Natural killer cell (primary cell): ENCODE measurements at regions not wholly inside any gene's neighbourhood (a gene's known extent, or its start where the extent isn't known, plus 50 kb on each side); places are given as distances from the start of the nearest gene placed in this dataset.
"Not testable (repeated sequence)": the region's sequence is repeated elsewhere in the genome, so short reads cannot be mapped to it uniquely, and the experiment has no call there.

Experiments used
- ATAC-seq, 3 donors: fragments of 150-1000 bp in 2 of 3; fragments of 200-7000 bp in 1 of 3; cut with Tn5 transposase; 1 replicate in 1 of 3; 2 replicates in 2 of 3; pipeline ENCODE4 v1.10.0; 2021; ENCODE audit warnings: mild to moderate bottlenecking in 2 of 3, moderate library complexity in 2 of 3
- DNase-seq, 2 donors: peaks; one replicate each; pipeline versions ENCODE4 v3.0.0 to v3.0.0-alpha.2; 2013 to 2021; ENCODE audit warnings: mixed read lengths in 1 of 2
- H3K27ac ChIP-seq: one replicate; pipeline ENCODE4 v1.5.1; 2013; ENCODE audit warnings: mild to moderate bottlenecking, low read length
- H3K27me3 ChIP-seq: one replicate; pipeline ENCODE4 v1.6.1; 2013; ENCODE audit warnings: low read length; ENCODE audit not compliant: control insufficient read depth, insufficient read depth
- H3K36me3 ChIP-seq: one replicate; pipeline ENCODE4 v1.6.1; 2013; ENCODE audit warnings: low read length; ENCODE audit not compliant: control insufficient read depth, insufficient read depth
- H3K4me1 ChIP-seq: one replicate; pipeline ENCODE4 v1.6.1; 2013; ENCODE audit warnings: low read length; ENCODE audit not compliant: control insufficient read depth, insufficient read depth
- H3K4me3 ChIP-seq: one replicate; pipeline ENCODE4 v1.5.1; 2013; ENCODE audit warnings: low read length
- H3K9me3 ChIP-seq: one replicate; pipeline ENCODE4 v1.6.1; 2013; ENCODE audit warnings: low read length; ENCODE audit not compliant: control insufficient read depth, insufficient read depth
- H3K27ac Mint-ChIP-seq, 2 donors: one replicate each; pipeline ENCODE4 v1.8.0; 2022; ENCODE audit warnings: mild to moderate bottlenecking in 2 of 2, mixed read lengths in 2 of 2, moderate library complexity in 1 of 2
- H3K27me3 Mint-ChIP-seq, 2 donors: one replicate each; pipeline ENCODE4 v1.8.0; 2022; ENCODE audit warnings: low read depth in 2 of 2, mixed read lengths in 2 of 2
- H3K36me3 Mint-ChIP-seq: one replicate; pipeline ENCODE4 v1.8.0; 2022; ENCODE audit warnings: mixed read lengths
- H3K4me1 Mint-ChIP-seq, 2 donors: one replicate each; pipeline ENCODE4 v1.8.0; 2022; ENCODE audit warnings: mixed read lengths in 2 of 2
- H3K4me3 Mint-ChIP-seq: one replicate; pipeline ENCODE4 v1.8.0; 2022; ENCODE audit warnings: mild to moderate bottlenecking, moderate library complexity, mixed read lengths
- H3K9me3 Mint-ChIP-seq, 2 donors: one replicate each; pipeline ENCODE4 v1.8.0; 2022; ENCODE audit warnings: mixed read lengths in 2 of 2
- whole genome bisulfite sequencing: methylation state at CpG from one replicate; pipeline ENCODE4 v1.1.7; 2013; ENCODE audit warnings: missing lambda C conversion rate; ENCODE audit not compliant: insufficient coverage; 5-methylcytosine and 5-hydroxymethylcytosine counted together
- intact Hi-C: fragments of 100-400 bp; cut with micrococcal nuclease; formaldehyde crosslinking; loops from one replicate; pipeline ENCODE4 v1.14.2; 2022

- ATAC-seq, H3K27me3 Mint-ChIP-seq, H3K27ac Mint-ChIP-seq, H3K4me3 Mint-ChIP-seq, H3K27ac ChIP-seq, H3K9me3 Mint-ChIP-seq, H3K4me1 ChIP-seq, DNase-seq, H3K27me3 ChIP-seq, intact Hi-C loops, H3K4me1 Mint-ChIP-seq, H3K9me3 ChIP-seq, H3K4me3 ChIP-seq, H3K36me3 Mint-ChIP-seq, H3K36me3 ChIP-seq: not testable (repeated sequence)
- no CpG with 5 or more reads among the region's 1 CpG for WGBS
These were observed 77.6 kb upstream of the OR4M2 start for GRCh38 chr15:22002711-22003110.

- H3K4me1 Mint-ChIP-seq, DNase-seq, H3K27ac ChIP-seq, H3K27ac Mint-ChIP-seq, H3K36me3 Mint-ChIP-seq, H3K4me1 ChIP-seq, H3K36me3 ChIP-seq, H3K27me3 ChIP-seq, H3K27me3 Mint-ChIP-seq, H3K4me3 ChIP-seq, H3K4me3 Mint-ChIP-seq, H3K9me3 Mint-ChIP-seq, intact Hi-C loops, H3K9me3 ChIP-seq: not testable (repeated sequence)
- no CpG with 5 or more reads among the region's 1 CpG for WGBS
- ATAC-seq: peak in 2 of 3 donors; percentile 55 to 67
These were observed 91.2 kb upstream of the OR4M2 start for GRCh38 chr15:21989117-21989516.

GRCh38 chr15:21983820-21984219 lies 96.5 kb upstream of the OR4M2 start:
- H3K4me1 ChIP-seq, H3K9me3 Mint-ChIP-seq, H3K27ac Mint-ChIP-seq, H3K36me3 ChIP-seq, ATAC-seq, H3K27ac ChIP-seq, H3K27me3 ChIP-seq, H3K4me3 ChIP-seq, H3K9me3 ChIP-seq, intact Hi-C loops, H3K27me3 Mint-ChIP-seq, H3K36me3 Mint-ChIP-seq, DNase-seq, H3K4me3 Mint-ChIP-seq, H3K4me1 Mint-ChIP-seq: not testable (repeated sequence)
- WGBS: no CpG with 5 or more reads among the region's 3 CpGs

- H3K27ac ChIP-seq, H3K4me1 Mint-ChIP-seq, intact Hi-C loops, H3K9me3 ChIP-seq, H3K4me3 ChIP-seq, H3K9me3 Mint-ChIP-seq, H3K36me3 Mint-ChIP-seq, H3K36me3 ChIP-seq, H3K4me3 Mint-ChIP-seq, H3K27ac Mint-ChIP-seq, H3K27me3 Mint-ChIP-seq, H3K4me1 ChIP-seq, H3K27me3 ChIP-seq, ATAC-seq, DNase-seq: not testable (repeated sequence)
- no CpG with 5 or more reads among the region's 2 CpGs for WGBS
These were observed 100.4 kb upstream of the OR4M2 start for GRCh38 chr15:21979960-21980359.

GRCh38 chr15:21953713-21954112 lies 76.2 kb upstream of the POTEB start:
- H3K36me3 Mint-ChIP-seq, H3K27me3 Mint-ChIP-seq, ATAC-seq, intact Hi-C loops, H3K4me3 ChIP-seq, H3K9me3 ChIP-seq, H3K36me3 ChIP-seq, H3K4me1 ChIP-seq, H3K4me3 Mint-ChIP-seq, H3K27ac Mint-ChIP-seq, H3K4me1 Mint-ChIP-seq, H3K9me3 Mint-ChIP-seq, H3K27ac ChIP-seq, H3K27me3 ChIP-seq: not testable (repeated sequence)
- DNase-seq: peak in 1 of 2 donors; percentile 5
- no CpG with 5 or more reads among the region's 17 CpGs for WGBS

- ATAC-seq, H3K9me3 Mint-ChIP-seq, H3K27ac Mint-ChIP-seq, H3K4me1 Mint-ChIP-seq, H3K4me3 Mint-ChIP-seq, H3K36me3 ChIP-seq, intact Hi-C loops, H3K9me3 ChIP-seq, H3K36me3 Mint-ChIP-seq, H3K4me1 ChIP-seq, H3K27me3 Mint-ChIP-seq, H3K27me3 ChIP-seq, H3K27ac ChIP-seq, H3K4me3 ChIP-seq, DNase-seq: not testable (repeated sequence)
- WGBS: no CpG with 5 or more reads among the region's 2 CpGs
These were observed 62.8 kb upstream of the POTEB start for GRCh38 chr15:21940302-21940701.
